Esophagus squamous epithelium (tissue), 4 donors: ENCODE measurements at regions not wholly inside any gene's neighbourhood (a gene's known extent, or its start where the extent isn't known, plus 50 kb on each side); places are given as distances from the start of the nearest gene placed in this dataset.

Experiments used
- CTCF ChIP-seq, 6 experiments: fragments of 450-650 bp in 4 of 6; fragments of 200-600 bp in 2 of 6; sonication (generic) in 2 of 6; IDR thresholded peaks; one replicate each; pipeline ENCODE4 v1.5.1; 2016 to 2019; ENCODE audit warnings: antibody characterized with exemption in 6 of 6, mild to moderate bottlenecking in 4 of 6, moderate library complexity in 4 of 6
- POLR2A ChIP-seq, 4 donors: fragments of 450-650 bp; IDR thresholded peaks; one replicate each; pipeline ENCODE4 v1.6.1; 2017; ENCODE audit warnings: antibody characterized with exemption in 4 of 4, mild to moderate bottlenecking in 4 of 4, moderate library complexity in 3 of 4

- no peak for TF ChIP-seq CTCF (IDR thresholded peaks at IDR 0.05)
- no peak for TF ChIP-seq POLR2A (IDR thresholded peaks at IDR 0.05)
Observed at GRCh38 chr5:106646106-106646505, 1024.6 kb downstream of the EFNA5 start.
